Activated B cell treated with CpG ODN at 0.5 μM for 24 hours (primary cell): ENCODE measurements at regions not wholly inside any gene's neighbourhood (a gene's known extent, or its start where the extent isn't known, plus 50 kb on each side); places are given as distances from the start of the nearest gene placed in this dataset.

ENCODE experiments used
- ATAC-seq: fragments of 200-7000 bp; cut with Tn5 transposase; one replicate; pipeline ENCODE4 v1.10.0; 2021; ENCODE audit warnings: low read depth, mild to moderate bottlenecking, moderate library complexity
- CTCF ChIA-PET: fragments of 350-600 bp; sonication (Branson Sonifier 250); formaldehyde crosslinking; loops from one replicate; lab custom pipeline; 2021; ENCODE audit warnings: antibody characterized with exemption; lab: Charles Lee
- POLR2A ChIA-PET: fragments of 350-600 bp; sonication (Branson Sonifier 250); formaldehyde crosslinking; loops from one replicate; lab custom pipeline; 2021; ENCODE audit warnings: antibody characterized with exemption; lab: Charles Lee
- DNase-seq: peaks from one replicate; pipeline ENCODE4 v3.0.0; 2022
- H3K27ac Mint-ChIP-seq: one replicate; pipeline ENCODE4 v1.8.0; 2020; ENCODE audit warnings: mixed read lengths
- H3K27me3 Mint-ChIP-seq: one replicate; pipeline ENCODE4 v1.8.0; 2021; ENCODE audit warnings: mixed read lengths
- H3K36me3 Mint-ChIP-seq: one replicate; pipeline ENCODE4 v1.8.0; 2021; ENCODE audit warnings: low read depth, mixed read lengths
- H3K4me1 Mint-ChIP-seq: one replicate; pipeline ENCODE4 v1.8.0; 2021; ENCODE audit warnings: mixed read lengths
- H3K4me3 Mint-ChIP-seq: one replicate; pipeline ENCODE4 v1.8.0; 2020; ENCODE audit warnings: mild to moderate bottlenecking, mixed read lengths
- H3K9me3 Mint-ChIP-seq: one replicate; pipeline ENCODE4 v1.8.0; 2020; ENCODE audit warnings: mixed read lengths
- intact Hi-C: fragments of 100-400 bp; cut with micrococcal nuclease; formaldehyde crosslinking; loops from one replicate; pipeline ENCODE4 v1.15.1; 2024
- TF ChIP-seq, protein P1 (sequence below): fragments of 200-600 bp; IDR thresholded peaks from one replicate; pipeline ENCODE4 v1.8.0; 2022; ENCODE audit warnings: antibody characterized with exemption, mild to moderate bottlenecking

DNA sequence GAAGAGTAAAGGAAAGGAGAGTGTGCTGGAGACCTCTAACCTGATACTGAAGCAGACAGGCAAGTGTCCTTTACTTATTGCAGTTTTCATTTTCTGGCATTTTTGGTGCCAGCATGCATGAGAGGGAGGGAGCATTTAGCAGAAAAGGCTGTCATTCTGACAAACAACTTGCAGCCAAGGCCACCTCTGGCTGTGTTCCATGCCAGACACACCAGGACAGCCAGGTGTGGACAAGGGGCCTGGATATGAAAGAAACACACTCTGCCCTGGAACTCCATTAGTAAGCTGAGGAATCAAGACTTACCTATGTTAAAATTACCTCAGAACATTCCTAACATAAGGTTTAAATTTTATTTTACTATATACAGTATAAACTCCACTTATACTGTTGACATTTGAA lies 365.4 kb upstream of the CAMK1G start:
- ChIA-PET CTCF (no interaction called here), POLR2A (no interaction called here)
- TF ChIP-seq, protein P1, sequence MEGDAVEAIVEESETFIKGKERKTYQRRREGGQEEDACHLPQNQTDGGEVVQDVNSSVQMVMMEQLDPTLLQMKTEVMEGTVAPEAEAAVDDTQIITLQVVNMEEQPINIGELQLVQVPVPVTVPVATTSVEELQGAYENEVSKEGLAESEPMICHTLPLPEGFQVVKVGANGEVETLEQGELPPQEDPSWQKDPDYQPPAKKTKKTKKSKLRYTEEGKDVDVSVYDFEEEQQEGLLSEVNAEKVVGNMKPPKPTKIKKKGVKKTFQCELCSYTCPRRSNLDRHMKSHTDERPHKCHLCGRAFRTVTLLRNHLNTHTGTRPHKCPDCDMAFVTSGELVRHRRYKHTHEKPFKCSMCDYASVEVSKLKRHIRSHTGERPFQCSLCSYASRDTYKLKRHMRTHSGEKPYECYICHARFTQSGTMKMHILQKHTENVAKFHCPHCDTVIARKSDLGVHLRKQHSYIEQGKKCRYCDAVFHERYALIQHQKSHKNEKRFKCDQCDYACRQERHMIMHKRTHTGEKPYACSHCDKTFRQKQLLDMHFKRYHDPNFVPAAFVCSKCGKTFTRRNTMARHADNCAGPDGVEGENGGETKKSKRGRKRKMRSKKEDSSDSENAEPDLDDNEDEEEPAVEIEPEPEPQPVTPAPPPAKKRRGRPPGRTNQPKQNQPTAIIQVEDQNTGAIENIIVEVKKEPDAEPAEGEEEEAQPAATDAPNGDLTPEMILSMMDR: no peak
- DNase-seq: no peak
- Mint-ChIP-seq H3K4me1 (no peaks in the 10 kb centered on the region), H3K9me3 (peaks cover 13% of the 10 kb centered on the region), H3K36me3 (no peaks in the 10 kb centered on the region), H3K27me3 (no peaks in the 10 kb centered on the region), H3K4me3 (no peak overlapping the region), H3K27ac (no peak overlapping the region)
- no peak for ATAC-seq
- intact Hi-C loops: no loop called here

- peaks cover 13% of the 10 kb centered on the region for H3K9me3 Mint-ChIP-seq
- no peaks in the 10 kb centered on the region for H3K4me1 Mint-ChIP-seq
- H3K36me3 Mint-ChIP-seq: no peaks in the 10 kb centered on the region
- no peaks in the 10 kb centered on the region for H3K27me3 Mint-ChIP-seq
- TF ChIP-seq, protein P1: no peak
- POLR2A ChIA-PET: no interaction called here
- no peak overlapping the region for H3K4me3 Mint-ChIP-seq
- CTCF ChIA-PET: no interaction called here
- ATAC-seq (no peak), DNase-seq (no peak)
- H3K27ac Mint-ChIP-seq: no peak overlapping the region
- intact Hi-C loops: no loop called here
Measured at GRCh38 chr1:209218981-209219380, 364.5 kb upstream of the CAMK1G start.

- H3K27me3 Mint-ChIP-seq: no peaks in the 10 kb centered on the region
- CTCF ChIA-PET: no interaction called here
- POLR2A ChIA-PET: no interaction called here
- TF ChIP-seq, protein P1: no peak
- ATAC-seq: no peak
- no peak for DNase-seq
- intact Hi-C loops: no loop called here
- no peak overlapping the region for H3K4me3 Mint-ChIP-seq
- H3K4me1 Mint-ChIP-seq: no peaks in the 10 kb centered on the region
- no peaks in the 10 kb centered on the region for H3K36me3 Mint-ChIP-seq
- no peak overlapping the region for H3K27ac Mint-ChIP-seq
- peaks cover 13% of the 10 kb centered on the region for H3K9me3 Mint-ChIP-seq
Measured at GRCh38 chr1:209219791-209220524, 363.6 kb upstream of the CAMK1G start.

- Mint-ChIP-seq H3K9me3 (peaks cover 2% of the 10 kb centered on the region), H3K36me3 (no peaks in the 10 kb centered on the region), H3K4me3 (no peak overlapping the region), H3K4me1 (no peaks in the 10 kb centered on the region), H3K27me3 (no peaks in the 10 kb centered on the region), H3K27ac (no peak overlapping the region)
- no peak for DNase-seq
- ATAC-seq: no peak
- intact Hi-C loops: no loop called here
- CTCF ChIA-PET: no interaction called here
- POLR2A ChIA-PET: no interaction called here
- TF ChIP-seq, protein P1: no peak
Measured at GRCh38 chr1:209222826-209223225, 360.7 kb upstream of the CAMK1G start.

- H3K4me3 Mint-ChIP-seq: no peak overlapping the region
- H3K27ac Mint-ChIP-seq: no peak overlapping the region
- DNase-seq (no peak), ATAC-seq (no peak)
- ChIA-PET POLR2A (no interaction called here), CTCF (no interaction called here)
- TF ChIP-seq, protein P1: no peak
- no peaks in the 10 kb centered on the region for H3K36me3 Mint-ChIP-seq
- intact Hi-C loops: no loop called here
- no peaks in the 10 kb centered on the region for H3K4me1 Mint-ChIP-seq
- H3K9me3 Mint-ChIP-seq: no peaks in the 10 kb centered on the region
- no peaks in the 10 kb centered on the region for H3K27me3 Mint-ChIP-seq
Measured at GRCh38 chr1:209223791-209224190, 359.7 kb upstream of the CAMK1G start.
